ENCODE measurements at regions not wholly inside any gene's neighbourhood (a gene's known extent, or its start where the extent isn't known, plus 50 kb on each side); places are given as distances from the start of the nearest gene placed in this dataset.

DNA sequence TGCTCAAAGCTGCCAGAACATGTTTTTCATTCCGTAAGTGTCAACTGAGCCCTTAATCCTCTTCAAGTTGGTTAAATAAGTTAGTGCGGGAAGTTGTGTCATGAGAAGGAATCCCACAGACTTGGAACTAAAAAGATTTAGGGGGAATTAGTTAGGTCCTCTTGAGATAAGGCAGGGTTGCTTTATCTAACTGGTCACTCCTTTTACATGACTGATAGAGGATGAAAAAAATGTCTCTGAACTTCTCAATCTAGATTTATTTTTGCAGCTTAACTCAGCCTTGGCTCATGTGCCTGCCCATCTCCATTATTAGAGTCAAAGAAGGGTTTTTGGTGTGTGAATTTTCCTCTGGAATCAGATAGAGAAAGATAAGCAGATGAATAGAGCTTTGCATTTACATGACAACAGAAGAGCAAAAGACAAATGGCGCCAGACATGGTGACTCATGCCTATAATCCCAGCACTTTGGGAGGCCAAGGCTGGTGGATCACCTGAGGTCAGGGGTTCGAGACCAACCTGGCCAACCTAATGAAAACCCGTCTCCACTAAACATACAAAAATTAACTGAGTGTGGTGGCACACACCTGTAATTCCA lies 882.9 kb downstream of the RPA4 start:
- no peak for DNase-seq (ENCODE audit: low spot score)

DNA sequence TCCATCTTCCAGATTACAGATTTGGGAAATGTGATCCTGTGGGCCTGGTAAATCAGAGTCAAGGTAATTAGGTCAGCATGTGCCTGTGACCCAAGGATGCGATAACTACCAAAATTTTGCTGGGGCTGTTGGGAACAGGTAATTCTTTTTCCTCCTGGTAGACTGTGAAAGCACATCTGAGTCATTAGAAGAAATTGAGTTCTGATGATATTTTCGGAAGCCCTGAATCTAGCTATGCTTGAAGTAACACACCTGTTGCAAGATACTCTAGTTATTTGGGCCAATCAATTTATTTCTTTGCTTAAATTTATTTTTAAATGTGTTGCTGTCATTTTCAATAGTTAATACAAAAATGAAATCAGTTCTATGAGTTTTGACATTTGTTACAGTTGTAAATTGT lies 903.6 kb downstream of the RPA4 start:
- no peak for DNase-seq (ENCODE audit: low spot score)

DNA sequence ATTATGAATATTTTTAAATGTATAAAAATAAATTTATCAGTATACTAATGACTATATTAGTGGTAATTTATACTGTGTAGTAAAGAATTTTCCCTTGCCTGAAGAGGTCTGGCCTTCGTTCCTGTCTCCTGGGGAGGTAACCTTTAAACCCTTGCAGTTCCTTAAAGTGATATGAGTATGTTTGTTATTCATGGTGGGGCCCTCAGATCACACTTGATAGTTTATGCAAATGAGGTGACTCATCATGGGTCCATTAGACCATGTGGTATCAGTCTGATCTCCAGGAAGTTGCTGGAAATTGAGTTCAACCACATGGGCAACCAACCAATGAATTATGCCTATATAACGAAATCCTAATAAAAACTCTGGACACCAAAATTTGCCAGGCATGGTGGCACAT lies 904.1 kb downstream of the RPA4 start:
- no peak for DNase-seq (ENCODE audit: low spot score)

DNA sequence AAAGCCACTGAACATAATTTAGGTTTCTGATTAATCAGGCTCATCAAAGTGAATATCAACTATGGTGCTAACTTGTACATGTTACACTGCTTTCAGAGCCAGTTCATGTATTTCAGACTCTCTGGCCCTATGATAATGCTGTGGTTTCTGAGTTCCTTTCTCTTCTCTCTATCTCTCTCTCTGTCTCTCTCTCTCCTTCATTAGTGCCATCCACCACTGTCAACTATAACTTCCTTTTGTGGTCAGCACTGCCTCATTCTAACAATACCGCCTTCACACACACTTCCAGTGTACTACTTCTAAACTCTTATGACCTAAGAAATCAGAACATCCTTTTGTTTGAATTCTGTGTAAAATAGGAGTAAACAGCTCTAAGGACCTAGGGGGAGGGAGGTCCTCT lies 907.1 kb downstream of the RPA4 start:
- no peak for DNase-seq (ENCODE audit: low spot score)

DNA sequence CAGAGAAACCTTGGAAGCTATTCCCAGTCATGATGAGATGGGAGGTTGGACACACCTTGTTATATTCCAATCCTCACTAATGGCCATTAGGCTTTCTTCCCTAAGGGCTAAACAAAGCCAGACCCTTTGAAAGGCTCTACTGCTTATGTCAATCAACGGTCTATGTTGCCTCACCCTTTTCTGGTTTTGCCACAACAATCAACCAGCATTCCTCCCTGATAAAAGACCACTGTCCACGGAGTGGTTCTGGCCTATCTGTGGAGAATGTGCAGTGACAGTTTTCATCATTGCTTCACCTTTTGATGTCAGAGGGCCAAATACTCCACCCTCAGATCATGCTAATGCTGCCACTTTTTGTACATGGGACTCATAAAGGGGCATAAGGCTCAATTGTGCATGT lies 913.4 kb downstream of the RPA4 start:
- DNase-seq (ENCODE audit: low spot score): no peak

DNA sequence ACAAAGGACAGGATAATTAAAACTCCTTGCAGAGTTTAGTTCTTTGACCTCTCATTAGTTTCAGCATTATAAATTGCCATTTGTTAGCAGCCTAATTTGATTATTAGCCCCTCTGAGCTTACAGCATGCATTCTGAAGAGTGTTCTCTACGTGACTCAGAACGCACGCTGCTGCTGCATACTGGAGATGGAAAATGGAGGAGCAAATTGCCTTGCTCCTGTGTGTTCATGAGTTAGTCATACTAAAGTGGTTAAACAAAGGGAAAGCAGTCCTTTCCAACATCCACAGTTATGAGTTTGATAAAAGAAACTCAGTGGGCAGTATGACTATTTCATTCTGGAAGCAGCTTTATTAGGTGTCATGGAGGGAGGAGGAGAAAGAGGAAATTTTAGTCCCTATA lies 922.5 kb downstream of the RPA4 start:
- DNase-seq (ENCODE audit: low spot score): no peak

DNA sequence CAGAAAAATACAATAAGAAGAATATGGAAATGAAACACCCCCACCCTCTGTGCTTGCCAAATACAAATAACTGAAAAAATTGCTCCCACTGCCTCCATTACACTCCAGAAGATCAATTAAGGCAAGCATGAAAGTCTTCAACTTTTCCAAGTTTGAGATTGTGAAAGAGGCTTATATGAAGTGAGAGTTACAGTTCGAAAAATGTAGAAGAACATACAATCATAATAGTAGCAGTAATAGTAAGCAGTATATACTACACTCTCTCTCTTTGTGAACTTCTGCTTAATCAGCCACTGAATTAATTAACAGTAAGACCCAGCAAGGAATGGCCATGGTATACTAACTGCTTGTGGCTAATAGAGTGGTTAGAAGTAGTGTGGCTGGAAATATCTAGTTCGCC lies 923.2 kb downstream of the RPA4 start:
- DNase-seq (ENCODE audit: low spot score): no peak

DNA sequence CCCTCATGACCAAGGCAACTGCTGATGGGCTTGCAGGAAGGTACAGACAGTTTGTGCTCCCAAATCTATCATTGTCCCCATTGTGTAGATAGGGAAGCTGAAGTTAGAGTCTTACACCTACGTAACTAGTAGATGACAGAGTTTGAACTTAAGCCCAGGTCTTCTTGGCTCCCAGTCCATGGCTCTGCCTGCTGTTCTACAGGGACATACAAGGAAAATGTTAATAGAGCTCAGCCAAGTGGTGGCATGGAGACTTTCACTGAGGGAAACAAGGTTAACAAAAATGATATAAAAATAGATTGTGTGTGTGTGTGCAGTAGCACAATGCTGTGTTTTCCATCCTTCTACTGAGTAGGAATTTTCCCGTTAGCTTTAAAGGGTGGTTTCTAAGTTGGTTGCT lies 936.5 kb downstream of the RPA4 start:
- DNase-seq (ENCODE audit: low spot score): no peak

DNA sequence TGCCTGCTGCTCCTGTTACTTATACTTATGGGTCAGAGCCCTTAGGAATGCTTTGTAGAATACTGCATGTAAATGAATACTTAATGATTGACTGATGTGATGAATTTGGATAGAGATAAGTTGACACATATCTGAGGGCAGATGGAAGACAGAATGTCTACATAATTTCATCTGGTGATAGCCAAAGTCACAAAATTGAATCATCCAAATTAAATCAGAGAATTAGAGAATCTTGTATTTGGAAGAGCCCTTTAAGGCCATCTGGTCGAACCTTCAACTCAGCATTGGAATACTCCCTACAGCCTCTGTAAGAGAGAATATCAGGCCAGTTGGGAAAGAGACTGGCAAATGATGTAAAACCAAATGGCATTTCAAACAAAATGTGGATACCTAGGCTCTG lies 944.8 kb downstream of the RPA4 start:
- DNase-seq (ENCODE audit: low spot score): no peak

DNA sequence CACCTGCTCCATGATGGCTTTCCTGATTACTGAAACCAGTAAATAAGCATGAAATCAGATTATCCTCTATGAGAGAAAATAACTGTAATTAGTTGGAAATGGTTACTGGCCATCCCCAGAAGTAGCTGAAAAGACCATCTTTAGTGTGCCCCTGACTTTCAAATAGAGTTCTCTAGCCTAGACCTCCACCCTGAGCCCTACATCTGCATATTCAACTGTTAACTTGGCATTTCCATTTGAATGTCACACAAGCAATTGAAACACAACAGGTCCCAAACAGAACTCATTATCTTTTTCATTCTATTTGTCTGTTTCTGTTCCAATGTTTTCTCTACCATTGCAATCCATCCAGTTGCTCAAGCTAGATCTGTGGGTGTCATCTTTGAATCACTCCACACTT lies 952.3 kb downstream of the RPA4 start:
- no peak for DNase-seq (ENCODE audit: low spot score)

DNA sequence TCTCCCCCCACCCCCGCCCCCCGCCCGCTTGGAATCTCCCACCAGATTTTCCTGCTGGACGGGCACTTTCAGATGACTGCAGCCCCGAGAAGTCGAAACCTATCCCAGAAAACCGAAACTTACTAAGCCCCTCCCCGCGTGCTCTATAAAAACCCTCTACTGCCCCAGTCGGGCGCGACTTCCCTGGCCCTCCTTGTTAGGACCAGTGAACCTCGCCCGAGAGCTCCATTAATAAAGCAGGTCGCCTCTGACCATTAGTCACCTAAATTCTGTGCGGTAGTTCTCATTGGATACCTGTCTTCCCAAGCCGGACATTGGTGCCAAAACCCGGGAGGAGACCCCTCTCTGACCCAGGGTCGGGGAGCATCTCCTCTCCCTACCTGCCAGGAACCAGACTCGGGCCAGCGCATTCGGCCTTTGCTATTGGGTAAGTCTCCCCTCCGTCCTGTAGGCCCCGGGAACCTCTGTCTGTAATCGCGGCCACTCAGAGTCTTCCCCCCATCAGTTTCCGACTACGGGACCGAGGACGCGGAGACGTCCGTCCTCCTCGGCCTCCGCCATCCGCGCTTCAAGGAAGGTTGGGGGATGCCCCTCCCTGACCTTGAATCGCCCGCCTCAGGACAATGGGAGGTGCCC lies 958.0 kb downstream of the RPA4 start:
- DNase-seq (ENCODE audit: low spot score): no peak

DNA sequence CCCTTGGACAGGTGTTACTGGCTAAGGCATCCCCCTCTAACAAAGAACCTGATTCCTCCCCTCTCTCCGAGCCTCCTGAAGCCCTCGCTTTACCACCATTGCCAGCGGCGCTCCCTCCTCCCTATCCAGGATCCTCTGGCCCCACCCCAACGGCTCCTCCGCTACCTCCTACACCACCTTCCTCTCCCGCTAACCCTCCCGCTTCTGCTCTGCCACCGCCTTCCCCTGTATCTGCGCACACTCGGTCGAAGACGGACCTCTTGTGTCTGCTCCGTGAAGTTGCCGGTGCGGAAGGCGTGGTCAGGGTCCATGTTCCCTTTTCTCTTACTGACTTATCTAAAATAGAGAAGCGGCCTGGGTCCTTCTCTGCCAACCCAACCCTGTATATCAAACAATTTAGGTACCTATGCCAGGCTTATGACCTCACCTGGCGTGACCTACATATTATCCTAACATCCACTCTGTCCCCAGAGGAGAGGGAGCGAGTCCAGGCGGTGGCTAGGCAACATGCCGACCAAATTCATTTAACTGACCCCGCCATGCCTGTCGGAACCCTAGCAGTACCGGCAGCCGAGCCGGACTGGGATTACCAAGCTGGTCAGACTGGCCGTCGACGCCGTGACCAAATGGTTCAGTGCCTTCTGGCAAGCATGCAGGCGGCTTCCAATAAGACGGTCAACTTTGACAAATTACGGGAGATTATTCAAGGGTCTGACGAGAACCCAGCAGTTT lies 958.9 kb downstream of the RPA4 start:
- no peak for DNase-seq (ENCODE audit: low spot score)

DNA sequence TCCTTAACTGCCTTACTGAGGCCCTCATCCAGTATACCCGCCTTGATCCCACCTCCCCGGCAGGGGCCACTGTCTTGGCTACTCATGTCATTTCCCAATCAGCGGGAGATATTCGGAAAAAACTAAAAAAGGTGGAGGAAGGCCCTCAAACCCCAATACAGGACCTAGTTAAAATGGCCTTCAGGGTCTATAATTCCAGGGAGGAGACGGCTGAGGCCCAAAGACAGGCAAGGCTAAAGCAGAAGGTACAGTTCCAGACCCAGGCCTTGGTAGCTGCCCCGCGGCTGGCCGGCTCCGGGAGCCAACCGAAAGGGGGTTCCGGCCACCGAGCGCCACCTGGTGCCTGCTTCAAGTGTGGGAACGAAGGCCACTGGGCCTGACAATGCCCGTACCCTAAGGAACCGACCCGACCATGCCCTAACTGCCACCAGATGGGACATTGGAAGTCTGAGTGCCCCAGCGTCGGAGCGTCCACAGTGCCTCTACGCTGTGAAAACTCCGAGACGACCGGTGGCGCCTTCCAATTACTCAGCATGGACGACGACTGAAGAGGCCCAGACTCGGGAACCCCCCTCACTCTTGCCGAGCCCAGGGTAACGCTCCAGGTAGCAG lies 959.6 kb downstream of the RPA4 start:
- DNase-seq (ENCODE audit: low spot score): no peak

DNA sequence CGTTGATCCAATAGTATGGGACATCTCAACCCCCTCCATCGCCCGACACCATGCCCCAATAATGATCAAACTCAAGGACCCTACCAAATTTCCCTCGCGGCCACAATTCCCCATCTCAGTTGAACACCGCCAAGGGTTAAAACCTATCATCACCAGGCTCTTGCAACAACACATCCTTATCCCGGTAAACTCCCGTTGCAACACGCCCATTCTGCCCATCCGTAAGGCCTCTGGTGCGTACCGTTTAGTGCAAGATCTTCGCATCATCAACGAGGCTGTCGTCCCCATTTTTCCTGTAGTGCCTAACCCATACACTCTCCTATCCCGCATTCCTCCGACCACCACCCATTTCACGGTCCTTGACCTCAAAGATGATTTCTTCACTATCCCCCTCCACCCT lies 960.5 kb downstream of the RPA4 start:
- no peak for DNase-seq (ENCODE audit: low spot score)

DNA sequence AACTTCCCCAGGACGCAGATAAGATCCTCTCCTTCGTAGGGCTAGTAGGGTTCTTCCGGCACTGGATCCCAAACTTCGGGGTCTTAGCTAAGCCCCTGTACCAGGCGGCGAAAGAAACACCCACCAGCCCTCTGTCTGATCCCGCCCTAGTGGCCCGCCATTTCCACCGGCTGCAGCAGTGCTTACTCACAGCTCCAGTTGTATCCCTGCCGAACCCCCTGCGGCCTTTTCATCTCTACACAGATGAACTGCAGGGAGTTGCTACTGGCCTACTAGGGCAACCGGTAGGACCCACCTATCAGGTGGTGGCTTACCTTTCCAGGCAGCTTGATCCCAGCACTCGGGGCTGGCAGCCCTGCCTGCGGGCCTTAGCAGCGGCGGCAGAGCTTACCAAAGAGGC lies 961.2 kb downstream of the RPA4 start:
- DNase-seq (ENCODE audit: low spot score): no peak

DNA sequence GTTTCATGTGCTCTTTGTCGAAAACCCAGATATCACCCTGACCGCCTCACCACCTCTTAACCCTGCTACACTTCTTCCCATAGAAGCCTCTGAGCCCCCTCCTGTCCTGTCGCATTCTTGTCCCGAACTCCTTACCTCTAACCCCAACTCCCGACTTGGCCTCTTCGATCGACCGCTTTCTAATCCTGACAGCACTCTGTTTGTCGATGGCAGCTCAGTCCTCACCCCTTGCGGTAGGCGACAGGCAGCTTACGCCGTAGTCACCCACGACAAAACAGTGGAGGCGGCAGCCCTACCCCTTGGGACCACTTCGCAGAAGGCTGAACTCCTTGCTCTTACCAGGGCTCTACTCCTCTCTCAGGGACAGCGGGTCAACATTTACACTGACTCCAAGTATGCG lies 961.7 kb downstream of the RPA4 start:
- DNase-seq (ENCODE audit: low spot score): no peak

DNA sequence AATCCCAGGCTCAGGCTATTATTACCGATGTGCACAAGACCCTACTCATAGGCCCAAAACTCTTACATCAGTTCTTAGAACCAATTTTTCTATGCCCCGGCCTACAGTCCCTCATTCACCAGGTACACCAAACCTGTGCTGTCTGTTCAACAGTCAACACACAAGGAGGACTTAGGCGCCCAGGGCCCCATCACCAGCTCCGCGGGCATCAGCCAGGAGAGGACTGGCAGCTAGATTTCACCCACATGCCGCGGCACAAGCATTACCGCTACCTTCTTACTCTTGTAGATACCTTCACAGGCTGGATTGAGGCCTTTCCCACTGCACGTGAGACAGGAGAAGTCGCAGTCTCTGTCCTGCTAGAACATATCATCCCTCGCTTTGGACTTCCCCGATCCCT lies 962.5 kb downstream of the RPA4 start:
- DNase-seq (ENCODE audit: low spot score): no peak

DNA sequence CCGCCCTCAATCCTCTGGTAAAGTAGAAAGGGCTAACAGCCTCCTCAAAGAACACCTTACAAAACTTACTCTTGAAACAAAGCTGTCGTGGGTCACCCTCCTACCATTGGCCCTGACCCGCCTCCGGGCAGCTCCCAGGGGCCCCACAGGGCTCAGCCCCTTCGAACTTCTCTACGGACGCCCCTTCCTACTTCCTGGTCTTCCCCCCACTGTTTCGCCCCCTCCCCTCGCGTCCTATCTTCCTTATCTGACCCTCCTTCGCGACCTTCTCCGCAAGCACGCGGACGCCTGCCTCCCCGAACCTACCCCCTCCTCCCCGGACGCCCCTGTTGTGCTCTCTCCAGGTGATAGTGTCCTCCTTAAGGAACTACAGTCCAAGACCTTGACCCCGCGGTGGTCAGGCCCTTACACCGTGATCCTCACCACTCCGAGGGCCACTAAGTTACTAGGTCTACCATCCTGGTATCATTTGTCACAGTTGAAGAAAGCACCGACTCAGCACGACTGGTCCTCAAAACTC lies 963.1 kb downstream of the RPA4 start:
- no peak for DNase-seq (ENCODE audit: low spot score)

DNA sequence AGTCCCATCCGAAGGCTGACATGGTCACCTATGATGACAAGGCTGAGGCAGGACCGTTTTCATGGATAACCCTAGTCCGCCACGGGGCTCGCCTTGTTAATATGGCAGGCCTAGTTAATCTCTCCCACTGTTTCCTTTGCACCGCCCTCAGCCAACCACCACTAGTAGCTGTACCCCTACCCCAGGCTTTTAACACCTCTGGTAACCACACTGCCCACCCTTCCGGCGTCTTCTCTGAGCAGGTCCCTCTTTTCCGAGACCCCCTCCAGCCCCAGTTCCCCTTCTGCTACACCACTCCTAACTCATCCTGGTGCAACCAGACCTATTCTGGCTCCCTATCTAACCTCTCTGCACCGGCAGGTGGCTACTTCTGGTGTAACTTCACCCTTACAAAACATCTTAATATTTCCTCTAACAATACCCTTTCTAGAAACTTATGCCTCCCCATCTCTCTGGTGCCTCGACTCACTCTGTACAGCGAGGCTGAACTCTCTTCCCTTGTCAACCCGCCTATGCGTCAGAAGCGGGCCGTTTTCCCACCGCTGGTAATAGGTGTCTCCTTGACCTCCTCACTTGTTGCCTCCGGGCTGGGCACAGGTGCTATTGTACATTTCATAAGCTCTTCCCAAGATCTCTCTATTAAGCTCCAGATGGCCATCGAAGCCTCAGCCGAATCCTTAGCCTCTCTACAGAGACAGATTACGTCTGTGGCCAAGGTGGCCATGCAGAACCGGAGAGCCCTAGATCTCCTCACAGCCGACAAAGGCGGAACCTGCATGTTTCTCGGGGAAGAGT lies 964.4 kb downstream of the RPA4 start:
- DNase-seq (ENCODE audit: low spot score): no peak

DNA sequence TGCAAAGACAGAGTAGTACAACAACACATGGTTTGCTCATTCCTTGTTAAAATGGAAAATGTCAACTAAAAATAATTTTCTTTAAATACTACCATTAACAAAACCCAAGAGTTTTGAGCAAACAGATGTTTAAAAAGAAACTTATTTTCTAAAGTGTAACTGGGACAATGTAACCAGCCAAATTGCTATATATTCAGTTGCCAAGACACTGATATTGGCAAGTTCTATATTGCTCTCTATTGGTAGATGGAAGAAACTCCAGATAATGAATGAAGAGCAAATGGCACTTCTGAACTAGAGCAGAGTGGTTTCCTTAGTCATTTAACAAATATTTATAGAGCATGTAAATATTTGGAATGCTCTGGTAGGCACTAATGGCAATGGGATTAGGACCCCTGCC lies 966.2 kb downstream of the RPA4 start:
- DNase-seq (ENCODE audit: low spot score): no peak

DNA sequence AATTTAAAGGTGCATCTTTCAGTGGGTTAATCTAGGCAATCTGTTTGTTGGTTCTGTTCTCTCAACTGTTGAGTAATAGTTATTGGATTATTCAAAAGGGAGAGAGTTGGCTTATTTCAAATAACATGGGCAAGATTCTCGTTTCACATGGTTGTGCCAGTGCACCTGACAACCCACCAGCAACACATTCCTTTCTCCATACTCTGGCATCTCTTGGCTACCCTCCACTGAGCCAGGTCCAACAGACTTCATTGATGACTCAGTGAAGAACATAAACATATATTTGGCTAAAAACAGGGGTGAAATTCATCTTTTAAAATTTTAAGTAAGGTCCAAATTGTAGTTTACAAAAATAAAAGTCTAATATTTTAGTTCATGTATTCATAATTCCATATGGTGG lies 967.2 kb downstream of the RPA4 start:
- DNase-seq (ENCODE audit: low spot score): no peak

DNA sequence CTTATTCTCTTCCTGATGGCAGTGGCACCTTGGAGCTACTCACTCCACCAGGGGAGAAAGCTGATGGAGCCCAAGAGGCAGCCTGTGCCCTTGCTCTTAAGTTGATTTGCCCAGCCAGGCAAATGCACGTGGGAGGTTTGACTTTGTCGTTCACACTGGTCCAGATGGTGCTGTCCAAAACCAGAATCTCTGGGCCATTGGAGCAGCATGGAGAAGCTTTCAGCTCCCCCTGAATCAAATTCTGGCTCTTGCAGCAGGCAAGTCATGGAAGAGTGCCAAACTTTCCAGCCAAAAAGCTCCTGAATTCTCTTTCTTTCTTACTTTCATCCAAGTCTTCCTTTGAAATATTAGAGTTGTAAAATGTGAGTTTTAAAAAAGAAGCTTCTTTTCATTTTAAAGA lies 970.4 kb downstream of the RPA4 start:
- DNase-seq (ENCODE audit: low spot score): no peak

All from putamen (tissue), 1 donor.